Prostate gland (tissue), 2 donors: ENCODE measurements at regions not wholly inside any gene's neighbourhood (a gene's known extent, or its start where the extent isn't known, plus 50 kb on each side); places are given as distances from the start of the nearest gene placed in this dataset.

Experiments used
- POLR2A ChIP-seq: fragments of 450-650 bp; IDR thresholded peaks from one replicate; pipeline ENCODE4 v1.6.1; 2016; ENCODE audit warnings: antibody characterized with exemption, mild to moderate bottlenecking
- TF ChIP-seq, protein P1 (sequence below), 4 experiments: fragments of 200-600 bp in 2 of 4; fragments of 450-650 bp in 2 of 4; sonication (generic) in 2 of 4; IDR thresholded peaks; 1 replicate in 3 of 4; 2 replicates in 1 of 4; pipeline ENCODE4 v1.5.1; 2016 to 2019; ENCODE audit warnings: antibody characterized with exemption in 4 of 4, mild to moderate bottlenecking in 2 of 4, moderate library complexity in 2 of 4

DNA sequence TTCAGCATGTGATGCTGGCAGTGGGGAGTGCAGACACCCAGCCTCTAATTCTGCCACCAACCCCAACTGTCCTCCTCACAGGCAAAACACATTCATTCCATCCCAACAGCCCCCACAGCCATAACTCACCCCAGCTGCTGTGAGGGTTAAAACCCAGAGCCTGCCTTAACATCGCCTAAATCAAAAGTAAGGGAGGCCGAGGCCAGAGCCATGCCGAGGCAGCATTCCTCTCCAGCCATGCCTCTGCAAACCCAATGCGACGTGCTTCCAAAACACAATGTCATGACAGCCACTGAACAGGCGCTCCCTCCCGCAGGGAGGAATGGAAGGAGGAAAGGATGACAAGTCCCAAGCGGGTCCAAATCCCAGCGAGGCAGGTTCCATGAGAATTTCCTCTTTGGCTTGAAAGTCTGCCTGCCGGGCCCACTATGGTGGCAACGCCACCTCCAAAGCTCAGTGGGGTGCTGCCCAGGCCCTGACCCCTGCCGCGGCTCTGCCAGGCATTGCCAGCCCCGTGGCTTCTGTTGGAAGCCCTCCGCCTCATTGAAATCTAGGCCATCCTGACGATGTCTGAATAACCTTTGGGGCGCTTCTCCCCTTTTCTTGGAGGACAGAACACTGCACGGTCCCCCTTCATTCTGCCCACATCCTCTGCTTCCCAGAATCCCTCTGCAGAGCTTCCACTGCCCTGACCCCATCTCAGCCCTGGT, 472.3 kb downstream of the BRD1 start:
- TF ChIP-seq, protein P1, sequence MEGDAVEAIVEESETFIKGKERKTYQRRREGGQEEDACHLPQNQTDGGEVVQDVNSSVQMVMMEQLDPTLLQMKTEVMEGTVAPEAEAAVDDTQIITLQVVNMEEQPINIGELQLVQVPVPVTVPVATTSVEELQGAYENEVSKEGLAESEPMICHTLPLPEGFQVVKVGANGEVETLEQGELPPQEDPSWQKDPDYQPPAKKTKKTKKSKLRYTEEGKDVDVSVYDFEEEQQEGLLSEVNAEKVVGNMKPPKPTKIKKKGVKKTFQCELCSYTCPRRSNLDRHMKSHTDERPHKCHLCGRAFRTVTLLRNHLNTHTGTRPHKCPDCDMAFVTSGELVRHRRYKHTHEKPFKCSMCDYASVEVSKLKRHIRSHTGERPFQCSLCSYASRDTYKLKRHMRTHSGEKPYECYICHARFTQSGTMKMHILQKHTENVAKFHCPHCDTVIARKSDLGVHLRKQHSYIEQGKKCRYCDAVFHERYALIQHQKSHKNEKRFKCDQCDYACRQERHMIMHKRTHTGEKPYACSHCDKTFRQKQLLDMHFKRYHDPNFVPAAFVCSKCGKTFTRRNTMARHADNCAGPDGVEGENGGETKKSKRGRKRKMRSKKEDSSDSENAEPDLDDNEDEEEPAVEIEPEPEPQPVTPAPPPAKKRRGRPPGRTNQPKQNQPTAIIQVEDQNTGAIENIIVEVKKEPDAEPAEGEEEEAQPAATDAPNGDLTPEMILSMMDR (IDR thresholded peaks at IDR 0.05), result no peak
- TF ChIP-seq POLR2A, result no peak
